ENCODE measurements at regions not wholly inside any gene's neighbourhood (a gene's known extent, or its start where the extent isn't known, plus 50 kb on each side); places are given as distances from the start of the nearest gene placed in this dataset.
"Not testable (repeated sequence)": the region's sequence is repeated elsewhere in the genome, so short reads cannot be mapped to it uniquely, and the experiment has no call there.

DNA sequence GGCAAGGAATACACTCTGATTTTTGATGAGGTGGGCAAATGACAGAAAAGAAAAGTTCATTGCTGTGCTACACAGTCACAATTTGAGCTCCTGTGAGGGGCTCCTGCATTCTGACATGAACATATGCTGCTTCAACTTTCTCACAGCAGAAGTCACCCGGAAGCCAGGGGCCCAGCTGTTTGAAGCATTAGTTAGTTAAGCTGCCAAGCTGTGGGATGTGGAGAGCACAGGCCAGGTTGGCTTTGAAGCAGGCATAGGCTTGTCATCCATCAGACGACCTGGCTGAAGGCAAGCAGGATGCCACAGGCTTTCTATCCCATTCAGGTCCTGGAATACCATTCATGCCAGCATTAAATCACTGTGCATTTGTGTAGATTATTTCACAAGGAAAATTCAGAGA, 63.1 kb downstream of the MTNR1B start:
- FAIRE-seq (no peak), DNase-seq (ENCODE audit: low spot score) (no peak)

DNA sequence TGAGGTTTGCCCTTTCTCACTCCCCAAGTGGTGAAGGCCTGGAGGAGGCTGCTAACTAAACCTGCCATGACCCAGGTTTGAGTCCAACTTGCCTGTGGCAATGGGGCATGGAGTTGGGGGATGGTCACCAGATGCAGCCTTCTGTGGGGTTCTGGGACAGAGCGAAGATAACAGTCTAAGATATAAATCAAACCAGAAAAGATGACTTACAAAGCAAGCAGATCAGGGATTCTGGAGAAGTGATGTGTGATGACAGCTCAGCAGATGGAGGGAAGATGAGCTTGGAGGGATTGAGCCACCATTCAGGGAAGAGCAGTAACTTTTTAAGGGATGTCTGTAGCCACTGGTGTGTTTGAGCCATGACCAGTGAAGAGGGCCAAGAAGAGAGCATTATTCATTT, 63.6 kb downstream of the MTNR1B start:
- DNase-seq (ENCODE audit: low spot score) (no peak), FAIRE-seq (no peak)

DNA sequence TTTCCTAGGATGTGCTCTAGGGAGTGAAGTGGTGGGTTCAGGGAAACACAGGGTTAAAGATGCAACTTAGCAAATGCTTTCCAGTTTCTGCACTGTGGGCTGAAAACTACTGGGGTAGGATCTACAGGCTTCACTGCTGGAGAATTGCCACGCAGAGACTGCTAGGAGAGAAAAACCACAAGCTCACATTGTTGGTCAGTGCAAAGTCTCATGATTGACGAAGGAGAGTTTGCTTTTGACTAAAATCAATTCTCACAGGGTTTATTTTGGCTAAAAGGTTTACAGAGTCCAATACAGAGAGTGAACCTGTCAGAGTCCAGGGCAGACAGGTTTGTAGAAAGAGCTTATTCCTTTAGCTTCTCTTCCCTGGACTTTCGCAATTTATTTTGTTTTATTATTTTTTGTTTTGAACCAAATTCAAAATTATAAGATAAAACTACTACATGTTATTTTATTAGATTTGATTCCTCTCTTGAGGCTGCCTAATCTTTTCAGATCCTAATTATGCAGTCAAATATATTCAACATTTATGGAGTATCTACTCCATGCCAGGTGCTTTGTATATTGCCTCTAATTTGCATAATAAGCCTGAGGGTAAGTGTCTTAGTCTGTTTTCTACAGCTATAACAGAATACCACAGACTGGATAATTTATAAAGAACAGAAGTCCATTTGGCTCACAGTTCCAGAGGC, 64.7 kb downstream of the MTNR1B start:
- FAIRE-seq (no peak), DNase-seq (ENCODE audit: low spot score) (no peak)

DNA sequence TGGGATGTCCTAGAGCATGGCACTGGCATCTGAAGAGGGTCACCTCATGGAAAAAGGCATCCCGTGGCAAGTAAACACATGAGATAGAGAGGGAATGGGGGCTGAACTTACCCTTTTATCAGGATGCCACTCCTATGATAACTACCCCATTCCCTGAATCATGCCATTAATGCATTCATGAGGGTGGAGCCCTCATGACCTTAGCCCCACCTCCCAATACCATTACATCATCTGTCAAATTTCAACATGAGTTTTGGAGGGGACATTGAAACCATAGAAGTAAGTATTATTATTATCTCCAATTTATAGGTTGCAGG, 65.2 kb downstream of the MTNR1B start:
- FAIRE-seq (no peak), DNase-seq (ENCODE audit: low spot score) (no peak)

DNA sequence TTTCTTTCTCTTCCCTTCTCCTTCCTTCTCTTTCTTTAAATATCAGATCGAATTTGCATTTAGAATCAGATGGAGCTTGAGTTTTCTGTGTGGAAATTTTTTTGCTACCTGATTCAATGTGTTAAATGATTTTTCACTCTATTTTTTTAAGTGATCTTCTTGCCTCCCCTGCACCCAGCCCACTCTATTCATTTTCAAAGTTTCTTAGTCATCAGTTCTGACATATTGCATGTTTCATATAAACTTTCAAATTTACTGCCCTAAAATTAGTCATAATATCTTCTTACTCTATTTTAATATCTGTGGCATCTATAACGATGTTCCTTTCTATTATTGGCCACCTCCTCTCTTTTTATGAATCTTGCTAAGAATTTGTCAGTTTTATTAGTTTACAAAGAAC, 69.1 kb downstream of the MTNR1B start:
- DNase-seq (ENCODE audit: low spot score) (no peak), FAIRE-seq (no peak)

DNA sequence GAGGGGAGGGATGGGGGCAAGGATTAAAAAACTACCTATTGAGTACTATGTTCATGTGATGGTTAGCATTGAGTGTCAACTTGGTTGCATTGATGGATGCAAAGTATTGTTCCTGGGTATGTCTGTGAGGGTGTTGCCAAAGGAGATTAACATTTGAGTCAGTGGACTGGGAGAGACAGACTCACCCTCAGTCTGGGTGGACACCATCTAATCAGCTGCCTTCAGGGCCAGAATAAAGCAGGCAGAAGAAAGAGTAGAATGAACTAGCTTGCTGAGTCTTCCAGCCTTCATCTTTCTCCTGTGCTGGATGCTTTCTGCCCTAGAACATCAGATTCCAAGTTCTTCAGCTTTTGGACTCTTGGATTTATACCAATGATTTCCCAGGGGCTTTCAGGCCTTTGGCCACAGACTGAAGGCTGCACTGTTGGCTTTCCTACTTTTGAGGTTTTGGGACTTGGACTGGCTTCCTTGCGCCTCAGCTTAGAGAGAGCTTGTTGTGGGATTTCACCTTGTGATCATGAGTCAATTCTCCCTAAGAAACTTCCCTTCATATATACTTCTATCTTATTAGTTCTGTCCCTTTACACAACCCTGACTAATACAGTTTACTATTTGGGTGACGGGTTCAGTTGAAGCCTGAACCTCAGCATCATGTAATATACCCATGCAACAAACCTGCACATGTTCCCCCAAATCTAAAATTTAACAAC, 70.2 kb downstream of the MTNR1B start:
- DNase-seq (ENCODE audit: low spot score), result no peak
- no peak for FAIRE-seq

DNA sequence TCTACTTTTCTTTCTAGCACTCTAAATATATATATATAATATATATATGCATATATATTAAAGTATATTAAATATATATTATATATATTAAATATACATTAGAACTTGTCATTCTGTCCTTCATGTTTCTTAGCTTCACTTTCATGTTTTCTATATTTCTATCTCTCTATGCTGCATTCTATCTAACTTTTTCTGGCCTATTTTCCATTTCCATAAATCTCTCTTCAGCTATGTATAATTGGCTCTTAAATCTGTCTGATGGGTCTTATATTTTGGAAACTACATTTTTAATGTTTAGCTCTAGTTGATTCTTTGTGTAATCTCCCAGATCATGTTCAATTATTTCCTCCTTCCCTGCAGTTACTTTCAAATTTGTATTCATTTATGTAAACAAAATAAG, 72.2 kb downstream of the MTNR1B start:
- no peak for DNase-seq (ENCODE audit: low spot score)
- FAIRE-seq, result no peak

DNA sequence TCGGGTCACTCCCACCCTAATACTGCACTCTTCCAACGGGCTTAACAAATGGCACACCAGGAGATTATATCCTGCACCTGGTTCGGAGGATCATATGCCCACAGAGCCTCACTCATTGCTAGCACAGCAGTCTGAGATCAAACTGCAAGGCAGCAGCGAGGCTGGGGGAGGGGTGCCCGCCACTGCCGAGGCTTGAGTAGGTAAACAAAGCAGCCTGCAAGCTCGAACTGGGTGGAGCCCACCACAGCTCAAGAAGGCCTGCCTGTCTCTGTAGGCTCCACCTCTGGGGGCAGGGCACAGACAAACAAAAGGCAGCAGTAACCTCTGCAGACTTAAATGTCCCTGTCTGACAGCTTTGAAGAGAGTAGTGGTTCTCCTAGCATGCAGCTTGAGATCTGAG, 73.7 kb downstream of the MTNR1B start:
- not testable (repeated sequence) for FAIRE-seq; DNase-seq (ENCODE audit: low spot score)

DNA sequence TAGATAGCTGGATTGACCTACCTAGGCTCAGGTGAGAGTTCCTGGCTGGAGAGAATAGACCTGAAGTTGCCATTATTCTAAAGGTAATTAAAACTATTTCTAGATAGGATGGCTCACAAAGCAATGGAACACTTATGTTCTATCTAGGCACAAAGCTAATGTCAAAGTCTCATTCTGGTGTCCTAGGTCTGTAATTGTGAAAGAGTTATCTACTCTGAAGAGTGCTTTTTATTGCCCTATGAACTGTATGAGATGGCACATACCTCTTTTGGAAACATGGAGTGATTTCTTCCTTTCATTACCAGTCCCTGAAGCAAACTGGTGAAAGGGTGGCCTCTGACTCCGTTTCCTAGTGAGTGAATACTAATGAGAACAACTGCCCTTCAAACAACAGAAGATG, 80.3 kb downstream of the MTNR1B start:
- no peak for FAIRE-seq
- DNase-seq (ENCODE audit: low spot score), result no peak

DNA sequence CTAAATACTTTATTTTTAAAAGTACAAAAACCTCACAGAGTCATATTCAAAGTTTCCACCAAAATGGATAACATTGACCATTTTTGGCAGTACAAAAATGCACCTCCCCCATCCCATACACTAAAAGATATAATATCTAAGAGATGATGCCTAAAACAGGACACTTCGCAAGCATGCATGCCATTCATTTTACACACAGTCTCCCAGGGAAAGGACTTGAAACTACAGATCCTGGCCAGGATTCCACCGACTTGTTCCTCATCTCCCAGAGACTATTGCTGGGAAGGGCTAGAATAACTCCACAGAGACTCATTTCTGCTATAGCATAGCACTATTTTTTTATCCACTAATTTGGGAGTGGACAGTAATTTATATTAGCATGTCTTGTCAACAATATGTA, 81.7 kb downstream of the MTNR1B start:
- DNase-seq (ENCODE audit: low spot score) (no peak), FAIRE-seq (no peak)

DNA sequence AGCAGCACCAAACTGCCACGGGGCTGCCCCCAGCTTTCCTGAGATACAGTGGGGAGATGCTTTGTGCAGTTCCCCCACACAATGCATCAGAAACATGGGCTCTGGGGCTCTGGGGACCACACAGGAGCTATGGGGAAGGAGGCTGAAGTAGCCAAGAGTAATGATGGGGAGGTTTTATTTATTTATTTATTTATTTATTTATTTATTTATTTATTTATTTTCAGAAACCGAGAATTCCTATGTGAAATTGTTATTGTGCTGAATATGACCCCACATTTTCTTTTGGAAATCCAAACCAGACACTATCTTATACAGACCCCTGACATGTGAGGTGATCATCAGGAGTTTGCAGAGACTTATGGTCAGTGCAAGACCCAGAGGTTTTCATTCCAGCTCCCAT, 84.4 kb downstream of the MTNR1B start:
- FAIRE-seq (no peak), DNase-seq (ENCODE audit: low spot score) (no peak)

DNA sequence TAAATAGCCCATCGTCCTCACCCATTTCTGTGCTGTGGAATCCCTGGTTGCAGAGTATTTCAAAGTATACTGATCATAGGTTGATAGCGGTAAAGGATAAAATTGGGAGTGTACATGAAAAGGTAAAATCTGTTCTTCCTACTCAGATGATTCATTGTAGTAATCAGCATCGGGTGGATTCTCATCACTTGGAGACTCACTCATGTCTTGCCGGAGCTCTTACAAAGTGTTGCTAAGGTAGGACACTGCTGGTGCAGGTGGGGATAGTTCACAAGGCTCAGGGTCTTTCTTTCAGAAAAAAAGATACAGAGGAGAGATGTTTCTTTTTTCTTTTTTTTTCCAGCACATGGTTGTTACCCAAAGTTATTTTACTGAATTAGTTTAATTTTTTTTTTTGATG, 84.8 kb downstream of the MTNR1B start:
- no peak for FAIRE-seq
- no peak for DNase-seq (ENCODE audit: low spot score)

DNA sequence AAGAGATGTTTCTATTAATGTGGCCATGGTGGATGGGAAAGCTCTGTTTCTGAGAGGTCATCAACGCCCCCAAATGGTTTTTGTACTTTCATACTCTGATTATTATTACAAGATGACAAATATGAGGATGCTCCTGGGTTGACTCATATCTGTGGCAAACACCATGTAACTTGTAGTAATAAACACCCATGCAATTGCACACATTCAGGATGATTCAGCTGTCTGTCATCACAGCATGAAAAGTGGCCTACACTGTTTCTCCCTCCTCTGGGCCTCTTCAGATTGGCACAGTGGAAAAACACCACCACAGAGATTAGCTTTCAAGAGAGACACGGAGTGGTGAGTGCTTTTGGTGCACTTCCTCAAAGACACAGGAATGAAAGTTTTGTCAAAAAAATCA, 85.4 kb downstream of the MTNR1B start:
- DNase-seq (ENCODE audit: low spot score) (peak; percentile 80), FAIRE-seq (no peak)

DNA sequence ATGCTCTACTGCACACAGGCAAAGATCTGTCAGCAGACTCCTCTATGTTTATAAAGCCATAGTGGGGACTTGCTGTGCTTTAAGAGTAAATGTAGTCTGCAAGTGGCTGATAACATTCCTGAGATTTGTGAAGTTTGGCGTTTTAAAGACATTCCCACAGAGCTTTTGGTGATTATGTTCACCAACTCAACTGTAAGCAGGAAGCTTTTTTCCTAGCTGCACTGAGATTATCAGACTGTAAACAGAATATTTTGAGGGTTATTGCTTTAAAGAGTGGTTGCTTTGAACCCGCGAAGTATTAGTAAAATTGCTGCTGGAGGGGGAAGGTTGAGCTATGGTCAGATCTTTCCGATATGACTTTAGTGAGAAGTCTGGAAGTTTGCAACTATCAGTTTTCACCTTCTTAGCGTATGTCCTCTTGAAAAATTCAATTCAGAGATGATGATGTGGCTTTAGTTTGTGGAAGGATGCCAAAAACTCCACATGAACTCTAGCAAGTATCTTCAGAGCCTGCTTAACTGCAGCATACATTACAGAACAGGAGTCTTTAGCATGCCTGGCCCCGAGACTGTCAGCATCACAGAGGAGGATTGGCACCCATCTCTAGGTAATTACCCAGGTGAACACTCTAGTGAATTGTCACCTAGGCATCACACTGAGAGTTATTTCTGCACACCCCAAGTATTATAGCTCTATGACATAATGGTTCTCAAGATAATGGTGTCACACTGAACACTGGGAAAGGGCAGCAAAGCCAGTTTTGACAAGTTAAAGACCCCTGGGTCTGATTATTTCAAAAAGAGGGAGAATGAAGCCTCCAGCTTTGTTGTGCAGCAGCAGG, 89.9 kb downstream of the MTNR1B start:
- DNase-seq (ENCODE audit: low spot score) (no peak), FAIRE-seq (no peak)

DNA sequence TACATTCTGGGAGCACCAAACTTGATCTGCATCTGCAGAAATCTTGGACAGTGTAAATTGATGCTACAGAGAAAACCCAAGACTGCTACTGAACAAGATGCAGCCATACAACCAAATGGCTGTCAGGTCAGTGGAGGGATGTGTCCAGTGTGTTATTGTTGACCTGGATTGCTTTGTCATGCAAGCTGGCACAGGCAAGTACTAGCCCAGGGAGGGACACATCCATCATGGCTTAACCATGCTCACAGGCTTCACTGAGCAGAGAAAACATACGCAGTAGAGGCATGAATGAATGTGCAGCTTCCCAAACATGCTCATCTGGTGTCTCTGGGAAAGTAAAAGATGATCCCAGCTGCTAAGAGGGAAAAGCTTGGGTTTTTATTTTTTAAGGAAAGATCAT, 93.6 kb downstream of the MTNR1B start:
- DNase-seq (ENCODE audit: low spot score), result no peak
- peak; percentile 44 for FAIRE-seq

DNA sequence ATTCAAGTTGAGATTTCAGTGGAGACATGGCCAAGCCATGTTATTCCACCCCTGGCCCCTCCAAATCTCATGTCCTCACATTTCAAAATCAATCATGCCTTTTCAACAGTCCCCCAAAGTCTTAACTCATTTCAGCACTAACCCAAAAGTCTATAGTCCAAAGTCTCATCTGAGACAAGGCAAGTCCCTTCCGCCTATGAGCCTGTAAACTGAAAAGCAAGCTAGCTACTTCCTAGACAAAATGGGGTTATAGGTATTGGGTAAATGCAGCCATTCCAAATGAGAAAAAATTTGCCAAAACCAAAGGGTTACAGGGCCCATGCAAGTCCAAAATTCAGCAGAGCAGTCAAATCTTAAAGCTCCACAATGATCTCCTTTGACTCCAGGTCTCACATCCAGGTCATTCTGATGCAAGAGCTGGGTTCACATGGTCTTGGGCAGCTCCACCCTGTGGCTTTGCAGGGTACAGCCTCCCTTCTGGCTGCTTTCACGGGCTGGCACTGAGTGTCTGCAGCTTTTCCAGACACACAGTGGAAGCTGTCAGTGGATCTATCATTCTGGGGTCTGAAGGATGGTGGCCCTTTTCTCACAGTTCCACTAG, 95.7 kb downstream of the MTNR1B start:
- DNase-seq (ENCODE audit: low spot score), result not testable (repeated sequence)

DNA sequence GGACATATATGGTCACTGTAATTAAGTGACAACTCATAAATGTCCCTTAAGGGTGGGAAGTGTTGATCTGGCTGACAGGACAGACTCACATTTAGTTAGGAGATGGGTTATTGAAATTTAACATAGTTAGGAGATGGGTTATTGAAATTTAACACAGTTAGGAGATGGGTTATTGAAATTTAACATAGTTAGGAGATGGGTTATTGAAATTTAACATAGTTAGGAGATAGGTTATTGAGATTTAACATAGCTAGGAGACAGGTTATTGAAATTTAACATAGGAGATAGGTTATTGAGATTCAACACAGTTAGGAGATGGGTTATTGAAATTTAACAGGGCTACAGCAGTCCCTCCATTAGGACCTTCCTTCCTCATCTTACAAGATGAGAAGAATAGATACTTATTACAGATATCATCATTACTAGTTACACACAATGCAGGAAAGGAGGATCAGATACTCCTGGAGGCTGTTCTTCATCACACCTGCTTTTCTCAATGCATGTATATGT, 98.5 kb downstream of the MTNR1B start:
- no peak for FAIRE-seq
- no peak for DNase-seq (ENCODE audit: low spot score)

More for the DNA sequence above, 95.7 kb downstream of the MTNR1B start:
- FAIRE-seq, result not testable (repeated sequence)

DNA sequence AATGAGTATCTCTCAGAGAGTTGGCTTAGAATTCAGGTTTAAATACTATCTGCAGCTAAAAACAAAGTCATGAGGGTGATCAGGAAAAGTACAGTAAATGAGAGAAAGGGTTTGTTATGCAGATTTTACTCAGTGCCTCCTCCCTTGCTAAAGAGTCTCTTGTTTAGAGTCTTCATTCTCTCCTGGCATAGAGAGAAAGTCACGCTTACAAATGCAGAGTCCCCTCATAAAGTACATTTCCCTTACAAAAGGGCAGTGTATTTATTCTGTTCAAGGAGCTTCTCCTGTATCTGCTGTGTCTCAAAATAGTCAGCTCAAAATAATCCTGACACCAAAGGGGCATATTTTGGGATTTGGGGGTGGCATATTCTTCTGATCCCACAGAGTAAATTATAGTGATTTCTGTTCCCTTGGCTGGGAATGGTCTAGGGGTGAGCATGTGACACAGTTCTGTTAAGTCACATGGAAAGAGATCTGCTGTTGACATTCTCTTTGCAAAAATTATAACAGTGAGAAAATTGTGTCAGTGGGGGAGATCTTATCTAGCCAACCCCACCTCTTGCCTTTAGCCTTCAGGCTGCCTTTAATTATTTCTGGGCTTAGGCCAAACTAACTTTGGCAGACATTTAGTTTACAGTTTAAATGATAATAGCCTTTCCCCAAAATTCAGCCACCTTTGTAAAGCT, 102.9 kb downstream of the MTNR1B start:
- FAIRE-seq (no peak), DNase-seq (ENCODE audit: low spot score) (no peak)

DNA sequence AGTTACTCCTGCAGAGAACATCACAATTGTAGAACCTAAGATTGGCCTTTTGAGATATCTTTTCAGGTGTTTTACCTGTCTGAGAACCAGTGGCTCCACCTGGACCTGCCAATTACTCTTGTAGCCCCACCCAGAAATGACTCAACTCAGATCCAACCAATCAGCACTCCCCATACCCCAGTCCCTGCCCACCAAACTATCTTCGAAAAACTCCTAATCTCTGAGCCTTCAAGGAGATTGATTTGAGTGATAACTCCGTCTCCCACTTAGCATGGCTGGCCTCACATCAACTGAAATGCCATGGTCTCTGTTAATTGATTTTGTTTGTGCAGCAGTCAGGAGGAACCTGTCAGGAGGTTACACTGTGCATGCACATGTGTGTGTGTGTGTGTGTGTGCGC, 103.6 kb downstream of the MTNR1B start:
- no peak for FAIRE-seq

DNA sequence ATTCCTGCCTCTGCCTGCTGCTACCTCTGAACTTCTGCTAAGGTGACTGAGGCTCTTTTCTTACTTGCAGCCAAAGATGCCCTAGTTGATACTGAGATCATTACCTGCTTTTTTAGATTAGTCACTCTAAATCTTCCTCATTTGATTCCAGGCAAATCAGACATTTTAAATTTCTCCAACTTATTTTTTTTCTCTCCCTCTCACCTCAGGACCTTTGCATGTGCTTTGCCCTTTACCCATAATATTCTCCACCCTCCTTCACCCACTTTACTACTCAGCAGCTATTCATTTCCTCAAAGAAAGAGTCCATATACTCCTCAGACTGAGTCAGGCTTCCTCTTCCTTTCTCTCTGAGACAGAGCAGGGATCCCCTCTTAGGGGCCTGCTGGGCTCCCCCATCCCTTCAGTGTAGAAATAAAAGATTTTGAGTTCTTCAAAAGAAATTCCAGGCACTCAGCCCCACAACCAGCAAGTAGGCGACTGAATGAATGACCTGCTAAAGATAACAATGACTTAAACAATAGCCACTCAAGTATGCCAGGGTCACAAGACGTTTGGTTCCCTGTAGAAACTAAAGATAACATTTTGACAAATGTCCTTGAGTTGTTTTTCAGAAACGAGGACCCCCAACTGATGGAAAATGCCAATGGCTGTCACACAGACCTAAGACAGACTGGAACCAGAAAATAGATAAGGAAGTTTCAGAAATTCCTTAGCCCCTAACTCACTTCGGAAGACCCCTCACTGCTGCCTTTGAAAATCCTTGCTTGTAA, 104.2 kb downstream of the MTNR1B start:
- FAIRE-seq (no peak), DNase-seq (ENCODE audit: low spot score) (no peak)

More for the DNA sequence above, 103.6 kb downstream of the MTNR1B start:
- no peak for DNase-seq (ENCODE audit: low spot score)
